K562 (cell line): ENCODE measurements at regions not wholly inside any gene's neighbourhood (a gene's known extent, or its start where the extent isn't known, plus 50 kb on each side); places are given as distances from the start of the nearest gene placed in this dataset.

ENCODE experiments used
- ATAC-seq: fragments of 200-7000 bp; cut with Tn5 transposase; 3 replicates; pipeline ENCODE4 v1.9.1; 2020; ENCODE audit warnings: moderate library complexity
- BruUV-seq: library from RNA; stranded (reverse); fragments of 400-500 nt; replicated peaks from 2 replicates; lab custom pipeline; 2021; lab: Mats Ljungman, UMichigan
- CTCF ChIA-PET: fragments of 300-600 bp; formaldehyde crosslinking; extraction: SDS; loops from one replicate; lab custom pipeline; 2021; ENCODE audit warnings: low intra/inter-chr PET ratio; lab: Yijun Ruan, JAX
- POLR2A ChIA-PET: fragments of 300-600, 350-650 bp; sonication (Branson Sonifier 250); formaldehyde crosslinking; extraction: SDS; loops from one replicate; lab custom pipeline; 2021; ENCODE audit warnings: antibody characterized with exemption, inconsistent platforms; lab: Yijun Ruan, JAX
- DNase-seq, 4 experiments: peaks; one replicate each; pipeline versions ENCODE4 v3.0.0 to v3.0.0-alpha.2; 2011 to 2018; ENCODE audit warnings: low spot score in 3 of 4, mixed read lengths in 3 of 4; ENCODE audit errors: extremely low read depth in 1 of 4
- FAIRE-seq: peaks from 2 replicates; lab custom pipeline; 2011; peaks lifted over from hg19 to GRCh38; lab: Jason Lieb, UNC
- H2AFZ ChIP-seq: 2 replicates; pipeline ENCODE4 v1.6.0; 2011; ENCODE audit warnings: low read depth, low read length, control low read depth, inconsistent platforms
- H3K27ac ChIP-seq: fragments of 200-600 bp; 3 replicates; pipeline ENCODE4 v1.8.0; 2011; ENCODE audit warnings: low read depth, mild to moderate bottlenecking, control low read depth, inconsistent platforms, low read length, moderate library complexity, mixed read lengths; ENCODE audit errors: extremely low read depth
- H3K27me3 ChIP-seq, 2 experiments: fragments of 300-600 bp in 1 of 2; 2 replicates in 1 of 2; 3 replicates in 1 of 2; pipeline versions ENCODE4 v1.6.0 to v1.8.0; 2011; ENCODE audit warnings: inconsistent platforms in 2 of 2, low read length in 2 of 2, mild to moderate bottlenecking in 1 of 2, mixed read lengths in 1 of 2, moderate library complexity in 1 of 2; ENCODE audit not compliant: control insufficient read depth in 2 of 2, insufficient read depth in 2 of 2
- H3K36me3 ChIP-seq: fragments of 300-600 bp; 3 replicates; pipeline ENCODE4 v1.8.0; 2011; ENCODE audit warnings: mild to moderate bottlenecking, low read length, inconsistent platforms; ENCODE audit not compliant: control insufficient read depth, insufficient read depth
- H3K4me1 ChIP-seq, 2 experiments: fragments of 200-600 bp in 1 of 2; replicated peaks in 1 of 2; 2 replicates in 1 of 2; 3 replicates in 1 of 2; pipeline versions ENCODE4 v1.5.1 to v1.8.0; 2011; ENCODE audit warnings: inconsistent platforms in 2 of 2, low read length in 2 of 2, mild to moderate bottlenecking in 1 of 2, mixed read lengths in 1 of 2, moderate library complexity in 1 of 2; ENCODE audit not compliant: control insufficient read depth in 2 of 2, insufficient read depth in 2 of 2
- H3K4me2 ChIP-seq: 2 replicates; pipeline ENCODE4 v1.6.1; 2011; ENCODE audit warnings: low read length, control low read depth, inconsistent platforms, mixed read lengths; ENCODE audit not compliant: insufficient read depth
- H3K4me3 ChIP-seq: fragments of 200-600 bp; sonication (generic), shearing (Covaris generic); 2 replicates; pipeline ENCODE4 v1.5.1; 2016; ENCODE audit warnings: control low read depth, inconsistent platforms
- H3K79me2 ChIP-seq: fragments of 200-600 bp; 3 replicates; pipeline ENCODE4 v1.8.0; 2011; ENCODE audit warnings: low read length, inconsistent platforms; ENCODE audit not compliant: control insufficient read depth, insufficient read depth
- H3K9ac ChIP-seq, 2 experiments: 2 replicates each; pipeline versions ENCODE4 v1.6.0 to v1.6.1; 2011; ENCODE audit warnings: low read depth in 2 of 2, low read length in 2 of 2, control low read depth in 1 of 2, inconsistent platforms in 1 of 2, mild to moderate bottlenecking in 1 of 2, mixed read lengths in 1 of 2; ENCODE audit not compliant: insufficient read depth in 1 of 2
- H3K9me1 ChIP-seq: one replicate; pipeline ENCODE4 v1.6.0; 2011; ENCODE audit warnings: inconsistent platforms, mild to moderate bottlenecking, low read length, moderate library complexity; ENCODE audit not compliant: control insufficient read depth, insufficient read depth
- H3K9me3 ChIP-seq: replicated peaks from 2 replicates; pipeline ENCODE4 v1.5.1; 2011; ENCODE audit warnings: low read depth, low read length, inconsistent platforms; ENCODE audit not compliant: control insufficient read depth, insufficient read depth
- H4K20me1 ChIP-seq: replicated peaks from 2 replicates; pipeline ENCODE4 v1.6.1; 2011; ENCODE audit warnings: low read length, inconsistent platforms, mixed read lengths; ENCODE audit not compliant: control insufficient read depth, insufficient read depth
- BCL6 ChIP-seq: fragments of 250-450 bp; sonication (Bioruptor Pico); IDR thresholded peaks from 2 replicates; pipeline ENCODE4 v1.4.0; 2020
- BRD9 ChIP-seq: fragments of 450-650 bp; IDR thresholded peaks from 2 replicates; pipeline ENCODE4 v1.6.1; 2018; ENCODE audit warnings: low read depth; ENCODE audit not compliant: partially characterized antibody
- CREBBP ChIP-seq: IDR thresholded peaks from one replicate; pipeline ENCODE4 v1.6.1; 2012; ENCODE audit warnings: low read depth, mild to moderate bottlenecking, control low read depth, inconsistent platforms, low read length
- DIDO1 ChIP-seq: fragments of 450-650 bp; IDR thresholded peaks from 2 replicates; pipeline ENCODE4 v1.6.1; 2016; ENCODE audit warnings: low read depth, missing biosample characterization, missing genetic modification characterization
- KHSRP ChIP-seq: fragments of 450-650 bp; IDR thresholded peaks from 2 replicates; pipeline ENCODE4 v1.6.1; 2017
- KLF10 ChIP-seq: fragments of 250-450 bp; sonication (Bioruptor Pico); IDR thresholded peaks from 2 replicates; pipeline ENCODE4 v1.6.1; 2021; ENCODE audit warnings: matching md5 sums
- RBM39 ChIP-seq: fragments of 200-400 bp; formaldehyde crosslinking; optimal IDR thresholded peaks from 2 replicates; pipeline ENCODE3; 2018; ENCODE audit warnings: low read depth, low read length
- THRAP3 ChIP-seq: fragments of 450-650 bp; IDR thresholded peaks from 2 replicates; pipeline ENCODE4 v1.6.1; 2016; ENCODE audit warnings: mild to moderate bottlenecking, inconsistent platforms, borderline replicate concordance
- ZNF133 ChIP-seq: fragments of 250-450 bp; sonication (Bioruptor Pico); IDR thresholded peaks from 2 replicates; pipeline ENCODE4 v1.4.0; 2020; ENCODE audit warnings: mild to moderate bottlenecking
- ZNF77 ChIP-seq: fragments of 250-450 bp; sonication (Bioruptor Pico); IDR thresholded peaks from 2 replicates; pipeline ENCODE4 v1.5.0; 2020
- WGBS: fragments of 100-300 bp; shearing (Covaris generic); methylation state at CpG from one replicate; pipeline ENCODE4 v1.1.6; 2016; ENCODE audit warnings: low coverage, mixed read lengths; ENCODE audit not compliant: insufficient coverage; ENCODE audit errors: missing lambda C conversion rate; 5-methylcytosine and 5-hydroxymethylcytosine counted together
- in situ Hi-C: fragments of 300-500 bp; cut with MboI; formaldehyde crosslinking; loops from 4 replicates; pipeline ENCODE4 v1.15.0; 2018; ENCODE audit warnings: inconsistent platforms, mixed read lengths
- intact Hi-C: fragments of 100-400 bp; cut with micrococcal nuclease; formaldehyde crosslinking; loops from 2 replicates; pipeline ENCODE4 v1.14.2; 2022
- TF ChIP-seq, protein P1 (sequence below): fragments of 450-650 bp; IDR thresholded peaks from 2 replicates; pipeline ENCODE4 v1.6.1; 2016; ENCODE audit warnings: mild to moderate bottlenecking
- TF ChIP-seq, protein P2 (sequence below): fragments of 250-450 bp; sonication (Bioruptor Pico); IDR thresholded peaks from 2 replicates; pipeline ENCODE4 v1.4.0; 2020; ENCODE audit warnings: mild to moderate bottlenecking, moderate library complexity
- TF ChIP-seq, protein P3 (sequence below), 2 experiments: fragments of 450-650 bp; IDR thresholded peaks; 2 replicates each; pipeline ENCODE4 v1.6.1; 2016

DNA sequence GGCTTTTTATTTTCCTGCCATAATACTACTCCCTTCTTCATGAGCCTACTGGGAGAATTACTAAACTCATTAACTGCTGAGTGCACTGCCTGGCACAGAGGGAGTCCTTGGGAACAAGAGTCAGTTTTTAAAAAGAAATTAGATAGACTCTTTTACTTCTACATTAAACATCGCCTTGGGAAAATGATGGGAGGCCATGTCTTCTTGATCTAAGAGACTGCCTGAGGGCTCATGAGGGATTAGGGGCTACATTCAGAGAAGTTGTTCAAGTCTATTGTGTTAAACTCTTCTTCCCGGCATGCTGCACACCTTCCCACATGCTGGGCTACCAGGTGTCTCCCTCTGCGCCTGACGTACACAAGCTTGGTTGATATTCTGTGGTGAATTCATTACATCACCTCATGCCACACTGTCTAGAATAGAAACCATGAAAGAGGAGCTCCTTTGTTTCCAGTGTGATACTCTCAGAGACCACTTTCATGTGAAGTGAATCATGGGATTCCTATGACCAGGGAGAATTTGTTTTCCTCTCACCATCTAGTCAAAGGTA is 1422.3 kb downstream of the AACS start (continued):
- TF ChIP-seq, protein P1, sequence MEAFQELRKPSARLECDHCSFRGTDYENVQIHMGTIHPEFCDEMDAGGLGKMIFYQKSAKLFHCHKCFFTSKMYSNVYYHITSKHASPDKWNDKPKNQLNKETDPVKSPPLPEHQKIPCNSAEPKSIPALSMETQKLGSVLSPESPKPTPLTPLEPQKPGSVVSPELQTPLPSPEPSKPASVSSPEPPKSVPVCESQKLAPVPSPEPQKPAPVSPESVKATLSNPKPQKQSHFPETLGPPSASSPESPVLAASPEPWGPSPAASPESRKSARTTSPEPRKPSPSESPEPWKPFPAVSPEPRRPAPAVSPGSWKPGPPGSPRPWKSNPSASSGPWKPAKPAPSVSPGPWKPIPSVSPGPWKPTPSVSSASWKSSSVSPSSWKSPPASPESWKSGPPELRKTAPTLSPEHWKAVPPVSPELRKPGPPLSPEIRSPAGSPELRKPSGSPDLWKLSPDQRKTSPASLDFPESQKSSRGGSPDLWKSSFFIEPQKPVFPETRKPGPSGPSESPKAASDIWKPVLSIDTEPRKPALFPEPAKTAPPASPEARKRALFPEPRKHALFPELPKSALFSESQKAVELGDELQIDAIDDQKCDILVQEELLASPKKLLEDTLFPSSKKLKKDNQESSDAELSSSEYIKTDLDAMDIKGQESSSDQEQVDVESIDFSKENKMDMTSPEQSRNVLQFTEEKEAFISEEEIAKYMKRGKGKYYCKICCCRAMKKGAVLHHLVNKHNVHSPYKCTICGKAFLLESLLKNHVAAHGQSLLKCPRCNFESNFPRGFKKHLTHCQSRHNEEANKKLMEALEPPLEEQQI: no peak
- no peak for TF ChIP-seq BCL6 (CRISPR knock-in tag)
- no peak for TF ChIP-seq DIDO1 (tag)

DNA sequence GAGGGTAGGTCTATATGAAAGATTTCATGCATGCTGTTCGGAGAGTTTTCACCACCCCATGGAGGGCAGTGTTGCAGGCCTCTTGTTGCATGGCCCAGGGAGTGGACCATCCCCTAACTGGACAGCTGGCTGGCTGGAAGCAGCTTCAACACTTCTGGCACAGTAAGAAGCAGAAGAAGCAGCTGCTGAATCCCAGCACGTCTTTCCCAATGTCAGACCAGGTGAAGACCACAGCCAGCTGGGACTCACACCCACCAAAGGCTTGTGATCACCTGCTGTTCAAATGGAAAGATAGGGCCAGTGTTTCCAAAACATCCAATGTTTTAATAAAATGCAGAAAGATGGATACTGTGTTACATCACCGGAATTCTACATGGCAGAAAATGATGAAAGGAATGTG is 1423.6 kb downstream of the AACS start:
- Histone ChIP-seq H3K4me3 (no peak overlapping the region), H3K9me1 (no peaks in the 10 kb centered on the region), H3K4me1 (no peaks in the 10 kb centered on the region), H3K27me3 (no peaks in the 10 kb centered on the region), H3K27ac (no peak overlapping the region), H3K4me2 (no peak overlapping the region), H4K20me1 (no peaks in the 10 kb centered on the region), H2AFZ (no peak overlapping the region), H3K79me2 (no peaks in the 10 kb centered on the region), H3K36me3 (no peaks in the 10 kb centered on the region), H3K9ac (no peak overlapping the region), H3K9me3 (no peaks in the 10 kb centered on the region)
- no TSS peak for BruUV-seq
- FAIRE-seq: no peak
- 0% methylated on average over 3 of the region's 3 CpGs for WGBS
- no peak for ATAC-seq
- intact Hi-C loops: no loop called here
- no peak for DNase-seq
- ChIA-PET CTCF (no interaction called here), POLR2A (no interaction called here)
- in situ Hi-C loops: no loop called here
- TF ChIP-seq, protein P2, sequence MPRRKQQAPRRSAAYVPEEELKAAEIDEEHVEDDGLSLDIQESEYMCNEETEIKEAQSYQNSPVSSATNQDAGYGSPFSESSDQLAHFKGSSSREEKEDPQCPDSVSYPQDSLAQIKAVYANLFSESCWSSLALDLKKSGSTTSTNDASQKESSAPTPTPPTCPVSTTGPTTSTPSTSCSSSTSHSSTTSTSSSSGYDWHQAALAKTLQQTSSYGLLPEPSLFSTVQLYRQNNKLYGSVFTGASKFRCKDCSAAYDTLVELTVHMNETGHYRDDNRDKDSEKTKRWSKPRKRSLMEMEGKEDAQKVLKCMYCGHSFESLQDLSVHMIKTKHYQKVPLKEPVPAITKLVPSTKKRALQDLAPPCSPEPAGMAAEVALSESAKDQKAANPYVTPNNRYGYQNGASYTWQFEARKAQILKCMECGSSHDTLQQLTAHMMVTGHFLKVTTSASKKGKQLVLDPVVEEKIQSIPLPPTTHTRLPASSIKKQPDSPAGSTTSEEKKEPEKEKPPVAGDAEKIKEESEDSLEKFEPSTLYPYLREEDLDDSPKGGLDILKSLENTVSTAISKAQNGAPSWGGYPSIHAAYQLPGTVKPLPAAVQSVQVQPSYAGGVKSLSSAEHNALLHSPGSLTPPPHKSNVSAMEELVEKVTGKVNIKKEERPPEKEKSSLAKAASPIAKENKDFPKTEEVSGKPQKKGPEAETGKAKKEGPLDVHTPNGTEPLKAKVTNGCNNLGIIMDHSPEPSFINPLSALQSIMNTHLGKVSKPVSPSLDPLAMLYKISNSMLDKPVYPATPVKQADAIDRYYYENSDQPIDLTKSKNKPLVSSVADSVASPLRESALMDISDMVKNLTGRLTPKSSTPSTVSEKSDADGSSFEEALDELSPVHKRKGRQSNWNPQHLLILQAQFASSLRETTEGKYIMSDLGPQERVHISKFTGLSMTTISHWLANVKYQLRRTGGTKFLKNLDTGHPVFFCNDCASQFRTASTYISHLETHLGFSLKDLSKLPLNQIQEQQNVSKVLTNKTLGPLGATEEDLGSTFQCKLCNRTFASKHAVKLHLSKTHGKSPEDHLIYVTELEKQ (CRISPR knock-in tag): no peak
- no peak for TF ChIP-seq THRAP3
- TF ChIP-seq, protein P3, sequence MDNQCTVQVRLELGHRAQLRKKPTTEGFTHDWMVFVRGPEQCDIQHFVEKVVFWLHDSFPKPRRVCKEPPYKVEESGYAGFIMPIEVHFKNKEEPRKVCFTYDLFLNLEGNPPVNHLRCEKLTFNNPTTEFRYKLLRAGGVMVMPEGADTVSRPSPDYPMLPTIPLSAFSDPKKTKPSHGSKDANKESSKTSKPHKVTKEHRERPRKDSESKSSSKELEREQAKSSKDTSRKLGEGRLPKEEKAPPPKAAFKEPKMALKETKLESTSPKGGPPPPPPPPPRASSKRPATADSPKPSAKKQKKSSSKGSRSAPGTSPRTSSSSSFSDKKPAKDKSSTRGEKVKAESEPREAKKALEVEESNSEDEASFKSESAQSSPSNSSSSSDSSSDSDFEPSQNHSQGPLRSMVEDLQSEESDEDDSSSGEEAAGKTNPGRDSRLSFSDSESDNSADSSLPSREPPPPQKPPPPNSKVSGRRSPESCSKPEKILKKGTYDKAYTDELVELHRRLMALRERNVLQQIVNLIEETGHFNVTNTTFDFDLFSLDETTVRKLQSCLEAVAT (IDR thresholded peaks at IDR 0.05): no peak
- TF ChIP-seq RBM39: no peak
- TF ChIP-seq ZNF133: no peak
- no peak for TF ChIP-seq ZNF77 (CRISPR knock-in tag)
- TF ChIP-seq BRD9: no peak
- TF ChIP-seq KHSRP: no peak
- no peak for TF ChIP-seq KLF10 (CRISPR knock-in tag)
- TF ChIP-seq CREBBP: no peak
